ENCODE measurements at regions not wholly inside any gene's neighbourhood (a gene's known extent, or its start where the extent isn't known, plus 50 kb on each side); places are given as distances from the start of the nearest gene placed in this dataset.

DNA sequence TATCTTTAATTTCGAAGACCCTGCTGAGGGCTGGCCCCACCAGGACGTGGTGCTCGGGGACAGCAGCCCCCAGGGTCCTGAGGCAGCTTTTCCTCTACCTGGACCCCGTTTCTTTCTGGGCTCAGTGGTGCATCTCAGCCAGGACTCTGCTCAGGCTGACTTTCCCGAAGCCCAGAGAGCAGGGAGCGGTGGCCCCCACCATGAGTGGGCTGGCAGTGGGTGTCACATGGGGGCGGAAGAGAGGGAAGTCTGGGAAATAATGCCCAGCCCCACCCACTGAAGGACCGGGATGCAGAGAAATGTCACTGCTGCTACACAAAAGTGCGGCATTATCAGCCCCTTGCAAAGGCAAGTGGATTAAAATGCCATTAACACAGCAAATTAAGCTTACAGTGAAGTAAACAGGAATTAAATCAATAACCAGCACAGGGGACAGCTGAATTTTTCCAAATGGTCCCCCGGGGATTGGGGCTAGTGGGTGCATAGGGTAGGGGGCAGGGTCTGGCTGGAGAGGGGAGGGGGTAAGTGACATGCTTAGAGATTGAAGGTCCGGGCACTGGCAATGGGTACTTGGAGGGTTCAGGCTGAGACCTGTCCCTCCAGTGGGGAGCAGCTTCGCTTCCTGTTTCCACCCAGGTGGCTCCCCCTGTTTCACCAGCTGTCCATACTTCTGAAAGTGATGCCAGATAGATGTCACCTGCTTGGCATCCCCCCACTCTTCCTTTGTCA, 177.3 kb downstream of the URI1 start:
- no TSS peak for BruUV-seq (replicated peaks)
- no peak overlapping the region for H3K27ac Mint-ChIP-seq (ENCODE audit: unreplicated experiment)
- POLR2A ChIA-PET: no interaction called here
- H3K4me3 Mint-ChIP-seq (ENCODE audit: unreplicated experiment): no peak overlapping the region
- Histone ChIP-seq H3K27me3 (replicated peaks; ENCODE audit: control insufficient read depth, insufficient read depth, low read length) (no peaks in the 10 kb centered on the region), H3K36me3 (ENCODE audit: control insufficient read depth, insufficient read depth, low read length) (no peaks in the 10 kb centered on the region), H3K9me3 (no peaks in the 10 kb centered on the region), H3K4me3 (ENCODE audit: low read depth, low read length) (no peak overlapping the region), H3K4me1 (no peaks in the 10 kb centered on the region)
- H3K4me1 Mint-ChIP-seq (ENCODE audit: low read depth, unreplicated experiment): no peaks in the 10 kb centered on the region
- no peak for DNase-seq
- TF ChIP-seq, protein P1, sequence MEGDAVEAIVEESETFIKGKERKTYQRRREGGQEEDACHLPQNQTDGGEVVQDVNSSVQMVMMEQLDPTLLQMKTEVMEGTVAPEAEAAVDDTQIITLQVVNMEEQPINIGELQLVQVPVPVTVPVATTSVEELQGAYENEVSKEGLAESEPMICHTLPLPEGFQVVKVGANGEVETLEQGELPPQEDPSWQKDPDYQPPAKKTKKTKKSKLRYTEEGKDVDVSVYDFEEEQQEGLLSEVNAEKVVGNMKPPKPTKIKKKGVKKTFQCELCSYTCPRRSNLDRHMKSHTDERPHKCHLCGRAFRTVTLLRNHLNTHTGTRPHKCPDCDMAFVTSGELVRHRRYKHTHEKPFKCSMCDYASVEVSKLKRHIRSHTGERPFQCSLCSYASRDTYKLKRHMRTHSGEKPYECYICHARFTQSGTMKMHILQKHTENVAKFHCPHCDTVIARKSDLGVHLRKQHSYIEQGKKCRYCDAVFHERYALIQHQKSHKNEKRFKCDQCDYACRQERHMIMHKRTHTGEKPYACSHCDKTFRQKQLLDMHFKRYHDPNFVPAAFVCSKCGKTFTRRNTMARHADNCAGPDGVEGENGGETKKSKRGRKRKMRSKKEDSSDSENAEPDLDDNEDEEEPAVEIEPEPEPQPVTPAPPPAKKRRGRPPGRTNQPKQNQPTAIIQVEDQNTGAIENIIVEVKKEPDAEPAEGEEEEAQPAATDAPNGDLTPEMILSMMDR (IDR thresholded peaks at IDR 0.05; ENCODE audit: insufficient read depth in 1 of 2, low read depth in 1 of 2, low read length in 1 of 2, severe bottlenecking in 1 of 2, unreplicated experiment in 1 of 2): no peak
- CTCF ChIA-PET: interaction anchor here (0.6 kb wide), 1 partner anchor 91 kb away, joined by 3 read pairs; no protein-coding TSS in a partner anchor
- no peaks in the 10 kb centered on the region for H3K36me3 Mint-ChIP-seq (ENCODE audit: insufficient read depth, unreplicated experiment)
- intact Hi-C loops (cut with micrococcal nuclease; ENCODE audit: unreplicated experiment): no loop called here
- H3K27me3 Mint-ChIP-seq (ENCODE audit: insufficient read depth, unreplicated experiment): peaks cover 13% of the 10 kb centered on the region
- peaks cover 11% of the 10 kb centered on the region for H3K9me3 Mint-ChIP-seq (ENCODE audit: unreplicated experiment)

DNA sequence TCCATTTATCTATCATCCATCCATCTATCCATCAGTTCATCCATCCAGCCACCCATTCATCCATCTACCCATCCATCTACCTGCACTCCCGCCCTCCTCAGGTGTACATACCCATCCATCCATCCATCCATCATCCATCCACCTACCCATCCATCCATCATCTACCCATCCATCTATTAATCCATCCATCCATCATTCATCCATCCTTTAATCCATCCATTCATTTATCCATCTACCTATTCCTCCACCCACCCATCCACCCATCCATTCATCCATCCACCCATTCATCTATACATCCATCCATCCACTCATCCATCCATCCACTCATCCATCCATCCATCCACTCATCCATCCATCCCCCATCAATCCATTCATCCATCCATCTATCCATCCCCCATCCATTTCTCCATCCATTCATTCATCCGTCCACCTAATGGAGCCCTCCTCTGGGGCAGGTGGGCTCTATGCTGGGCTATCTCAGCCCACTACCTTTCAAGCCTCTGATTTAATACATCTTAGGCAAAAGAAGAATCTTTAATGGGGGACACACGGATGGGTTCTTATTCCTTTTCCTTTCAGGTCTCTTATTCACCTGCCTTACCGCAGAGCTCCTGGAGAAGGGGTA, 178.9 kb downstream of the URI1 start:
- no peak overlapping the region for H3K4me3 ChIP-seq (ENCODE audit: low read depth, low read length)
- TF ChIP-seq, protein P1 (IDR thresholded peaks at IDR 0.05; ENCODE audit: insufficient read depth in 1 of 2, low read depth in 1 of 2, low read length in 1 of 2, severe bottlenecking in 1 of 2, unreplicated experiment in 1 of 2): no peak
- intact Hi-C loops (cut with micrococcal nuclease; ENCODE audit: unreplicated experiment): no loop called here
- Mint-ChIP-seq H3K27ac (ENCODE audit: unreplicated experiment) (no peak overlapping the region), H3K4me1 (ENCODE audit: low read depth, unreplicated experiment) (no peaks in the 10 kb centered on the region), H3K4me3 (ENCODE audit: unreplicated experiment) (no peak overlapping the region), H3K9me3 (ENCODE audit: unreplicated experiment) (peaks cover 11% of the 10 kb centered on the region), H3K36me3 (ENCODE audit: insufficient read depth, unreplicated experiment) (no peaks in the 10 kb centered on the region), H3K27me3 (ENCODE audit: insufficient read depth, unreplicated experiment) (peaks cover 13% of the 10 kb centered on the region)
- DNase-seq: no peak
- BruUV-seq (replicated peaks): no TSS peak
- no peaks in the 10 kb centered on the region for H3K4me1 ChIP-seq
- no peaks in the 10 kb centered on the region for H3K9me3 ChIP-seq
- no peaks in the 10 kb centered on the region for H3K27me3 ChIP-seq (replicated peaks; ENCODE audit: control insufficient read depth, insufficient read depth, low read length)
- H3K36me3 ChIP-seq (ENCODE audit: control insufficient read depth, insufficient read depth, low read length): no peaks in the 10 kb centered on the region
- ChIA-PET POLR2A (no interaction called here), CTCF (no interaction called here)

DNA sequence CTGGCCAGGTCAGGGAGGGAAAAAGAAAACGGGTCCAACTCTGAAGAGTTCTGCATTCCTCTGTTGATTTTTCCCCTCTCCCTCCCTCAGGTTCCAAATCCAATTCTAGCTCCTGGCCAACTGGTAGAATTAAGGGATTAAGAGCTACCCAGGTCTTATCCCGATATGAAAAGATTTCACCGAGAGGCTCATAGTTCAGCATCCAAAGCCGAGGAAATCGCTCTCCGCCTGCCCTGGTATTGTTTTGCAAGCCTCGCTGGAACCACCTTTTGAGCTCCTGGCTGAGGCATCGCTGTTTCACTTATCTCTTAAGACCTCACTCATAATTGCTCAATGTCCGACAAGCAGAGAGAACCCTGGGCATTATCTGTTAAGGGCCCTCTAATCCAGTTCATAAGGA, 180.4 kb downstream of the URI1 start:
- Mint-ChIP-seq H3K27ac (ENCODE audit: unreplicated experiment) (no peak overlapping the region), H3K9me3 (ENCODE audit: unreplicated experiment) (peaks cover 11% of the 10 kb centered on the region), H3K36me3 (ENCODE audit: insufficient read depth, unreplicated experiment) (no peaks in the 10 kb centered on the region), H3K4me1 (ENCODE audit: low read depth, unreplicated experiment) (no peaks in the 10 kb centered on the region), H3K27me3 (ENCODE audit: insufficient read depth, unreplicated experiment) (peaks cover 15% of the 10 kb centered on the region), H3K4me3 (ENCODE audit: unreplicated experiment) (no peak overlapping the region)
- no peaks in the 10 kb centered on the region for H3K4me1 ChIP-seq
- CTCF ChIA-PET: no interaction called here
- POLR2A ChIA-PET: no interaction called here
- H3K36me3 ChIP-seq (ENCODE audit: control insufficient read depth, insufficient read depth, low read length): no peaks in the 10 kb centered on the region
- intact Hi-C loops (cut with micrococcal nuclease; ENCODE audit: unreplicated experiment): no loop called here
- TF ChIP-seq, protein P1 (IDR thresholded peaks at IDR 0.05; ENCODE audit: insufficient read depth in 1 of 2, low read depth in 1 of 2, low read length in 1 of 2, severe bottlenecking in 1 of 2, unreplicated experiment in 1 of 2): no peak
- no peak overlapping the region for H3K4me3 ChIP-seq (ENCODE audit: low read depth, low read length)
- no peak for DNase-seq
- H3K9me3 ChIP-seq: no peaks in the 10 kb centered on the region
- no peaks in the 10 kb centered on the region for H3K27me3 ChIP-seq (replicated peaks; ENCODE audit: control insufficient read depth, insufficient read depth, low read length)
- BruUV-seq (replicated peaks): no TSS peak
